ENCODE measurements at regions not wholly inside any gene's neighbourhood (a gene's known extent, or its start where the extent isn't known, plus 50 kb on each side); places are given as distances from the start of the nearest gene placed in this dataset.
A peak's percentile ranks its signal among the peaks of the same experiment; 100 is the strongest.

DNA sequence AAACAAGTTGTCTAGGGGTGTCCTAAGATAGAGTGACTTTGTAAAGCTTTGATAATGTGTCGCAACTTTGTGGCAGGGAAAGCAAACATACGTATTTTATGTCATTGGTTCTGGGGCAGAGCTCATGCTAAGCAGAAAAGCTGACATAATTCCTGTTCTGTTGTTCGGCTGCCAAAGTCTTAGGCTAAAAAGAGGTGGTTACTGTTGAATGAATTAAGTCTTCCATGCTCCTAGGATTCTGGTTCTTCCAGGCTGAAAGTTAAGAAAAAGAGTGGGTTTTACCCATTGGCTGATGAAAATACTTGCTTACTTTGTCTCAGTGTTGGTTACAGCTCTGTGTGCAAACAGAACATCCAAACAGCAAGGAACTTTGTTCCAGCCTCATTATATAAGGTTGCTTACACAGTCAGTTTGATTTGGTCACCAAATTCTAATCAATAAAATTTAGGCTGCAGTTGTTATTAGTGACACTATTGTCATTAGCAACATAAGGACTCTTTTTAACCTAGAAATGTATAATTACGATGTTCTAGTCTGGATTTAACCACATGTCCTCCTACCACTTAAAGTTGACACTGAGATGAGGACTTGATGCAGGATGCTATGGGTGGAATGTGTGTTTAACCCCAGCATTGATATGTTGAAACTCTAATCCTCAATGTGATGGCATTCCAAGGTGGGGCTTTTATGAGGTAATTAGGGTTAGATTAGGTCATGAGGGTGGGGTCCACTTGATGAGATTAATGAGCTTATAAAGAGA is 114.0 kb upstream of the GOT2 start (continued):
- TF ChIP-seq, protein P1, sequence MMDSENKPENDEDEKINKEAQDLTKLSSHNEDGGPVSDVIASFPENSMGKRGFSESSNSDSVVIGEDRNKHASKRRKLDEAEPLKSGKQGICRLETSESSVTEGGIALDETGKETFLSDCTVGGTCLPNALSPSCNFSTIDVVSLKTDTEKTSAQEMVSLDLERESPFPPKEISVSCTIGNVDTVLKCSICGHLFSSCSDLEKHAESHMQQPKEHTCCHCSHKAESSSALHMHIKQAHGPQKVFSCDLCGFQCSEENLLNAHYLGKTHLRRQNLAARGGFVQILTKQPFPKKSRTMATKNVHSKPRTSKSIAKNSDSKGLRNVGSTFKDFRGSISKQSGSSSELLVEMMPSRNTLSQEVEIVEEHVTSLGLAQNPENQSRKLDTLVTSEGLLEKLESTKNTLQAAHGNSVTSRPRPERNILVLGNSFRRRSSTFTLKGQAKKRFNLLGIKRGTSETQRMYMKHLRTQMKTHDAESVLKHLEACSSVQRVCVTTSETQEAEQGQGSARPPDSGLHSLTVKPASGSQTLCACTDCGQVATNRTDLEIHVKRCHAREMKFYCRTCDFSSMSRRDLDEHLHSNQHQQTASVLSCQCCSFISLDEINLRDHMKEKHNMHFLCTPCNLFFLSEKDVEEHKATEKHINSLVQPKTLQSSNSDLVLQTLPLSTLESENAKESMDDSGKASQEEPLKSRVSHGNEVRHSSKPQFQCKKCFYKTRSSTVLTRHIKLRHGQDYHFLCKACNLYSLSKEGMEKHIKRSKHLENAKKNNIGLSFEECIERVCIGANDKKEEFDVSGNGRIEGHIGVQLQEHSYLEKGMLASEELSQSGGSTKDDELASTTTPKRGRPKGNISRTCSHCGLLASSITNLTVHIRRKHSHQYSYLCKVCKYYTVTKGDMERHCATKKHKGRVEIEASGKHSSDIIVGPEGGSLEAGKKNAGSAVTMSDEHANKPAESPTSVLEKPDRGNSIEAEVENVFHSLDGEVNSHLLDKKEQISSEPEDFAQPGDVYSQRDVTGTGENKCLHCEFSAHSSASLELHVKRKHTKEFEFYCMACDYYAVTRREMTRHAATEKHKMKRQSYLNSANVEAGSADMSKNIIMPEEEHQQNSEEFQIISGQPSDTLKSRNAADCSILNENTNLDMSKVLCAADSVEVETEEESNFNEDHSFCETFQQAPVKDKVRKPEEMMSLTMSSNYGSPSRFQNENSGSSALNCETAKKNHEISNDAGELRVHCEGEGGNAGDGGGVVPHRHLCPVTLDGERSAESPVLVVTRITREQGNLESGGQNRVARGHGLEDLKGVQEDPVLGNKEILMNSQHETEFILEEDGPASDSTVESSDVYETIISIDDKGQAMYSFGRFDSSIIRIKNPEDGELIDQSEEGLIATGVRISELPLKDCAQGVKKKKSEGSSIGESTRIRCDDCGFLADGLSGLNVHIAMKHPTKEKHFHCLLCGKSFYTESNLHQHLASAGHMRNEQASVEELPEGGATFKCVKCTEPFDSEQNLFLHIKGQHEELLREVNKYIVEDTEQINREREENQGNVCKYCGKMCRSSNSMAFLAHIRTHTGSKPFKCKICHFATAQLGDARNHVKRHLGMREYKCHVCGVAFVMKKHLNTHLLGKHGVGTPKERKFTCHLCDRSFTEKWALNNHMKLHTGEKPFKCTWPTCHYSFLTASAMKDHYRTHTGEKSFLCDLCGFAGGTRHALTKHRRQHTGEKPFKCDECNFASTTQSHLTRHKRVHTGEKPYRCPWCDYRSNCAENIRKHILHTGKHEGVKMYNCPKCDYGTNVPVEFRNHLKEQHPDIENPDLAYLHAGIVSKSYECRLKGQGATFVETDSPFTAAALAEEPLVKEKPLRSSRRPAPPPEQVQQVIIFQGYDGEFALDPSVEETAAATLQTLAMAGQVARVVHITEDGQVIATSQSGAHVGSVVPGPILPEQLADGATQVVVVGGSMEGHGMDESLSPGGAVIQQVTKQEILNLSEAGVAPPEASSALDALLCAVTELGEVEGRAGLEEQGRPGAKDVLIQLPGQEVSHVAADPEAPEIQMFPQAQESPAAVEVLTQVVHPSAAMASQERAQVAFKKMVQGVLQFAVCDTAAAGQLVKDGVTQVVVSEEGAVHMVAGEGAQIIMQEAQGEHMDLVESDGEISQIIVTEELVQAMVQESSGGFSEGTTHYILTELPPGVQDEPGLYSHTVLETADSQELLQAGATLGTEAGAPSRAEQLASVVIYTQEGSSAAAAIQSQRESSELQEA (CRISPR knock-in tag; IDR thresholded peaks at IDR 0.05; ENCODE audit: not compliant biosample characterization): no peak
- TF ChIP-seq NFIC (IDR thresholded peaks at IDR 0.05; ENCODE audit: low read length) (no peak; the same call in 1 of the 2 replicates), KDM2A (CRISPR knock-in tag; IDR thresholded peaks at IDR 0.05; ENCODE audit: borderline replicate concordance, low read depth) (no peak), ZNF350 (CRISPR knock-in tag; IDR thresholded peaks at IDR 0.05; ENCODE audit: borderline replicate concordance, low read depth) (no peak), CHD4 (IDR thresholded peaks at IDR 0.05; ENCODE audit: borderline replicate concordance, low read length) (no peak), SMYD3 (CRISPR knock-in tag; IDR thresholded peaks at IDR 0.05) (peak; percentile 46; the same call in 1 of the 2 replicates), CBX1 (IDR thresholded peaks at IDR 0.05; ENCODE audit: low read depth) (no peak), ZNF850 (CRISPR knock-in tag; conservative IDR thresholded peaks at IDR 0.05) (no peak), POGZ (CRISPR knock-in tag; IDR thresholded peaks at IDR 0.05) (0 out of 2 replicates have a peak, but pooled peaks have one; percentile 18), TBL1XR1 (IDR thresholded peaks at IDR 0.05; ENCODE audit: borderline replicate concordance, low read length, partially characterized antibody) (no peak), ISX (CRISPR knock-in tag; conservative IDR thresholded peaks at IDR 0.05) (no peak), BORCS8-MEF2B (CRISPR knock-in tag; IDR thresholded peaks at IDR 0.05) (no peak), PHF8 (CRISPR knock-in tag; IDR thresholded peaks at IDR 0.05) (no peak), CENPX (CRISPR knock-in tag; IDR thresholded peaks at IDR 0.05) (no peak)
- TF ChIP-seq, protein P2, sequence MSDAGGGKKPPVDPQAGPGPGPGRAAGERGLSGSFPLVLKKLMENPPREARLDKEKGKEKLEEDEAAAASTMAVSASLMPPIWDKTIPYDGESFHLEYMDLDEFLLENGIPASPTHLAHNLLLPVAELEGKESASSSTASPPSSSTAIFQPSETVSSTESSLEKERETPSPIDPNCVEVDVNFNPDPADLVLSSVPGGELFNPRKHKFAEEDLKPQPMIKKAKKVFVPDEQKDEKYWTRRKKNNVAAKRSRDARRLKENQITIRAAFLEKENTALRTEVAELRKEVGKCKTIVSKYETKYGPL (CRISPR knock-in tag; IDR thresholded peaks at IDR 0.05): peak; percentile 63; the same call in 1 of the 2 replicates
- TF ChIP-seq, protein P3, sequence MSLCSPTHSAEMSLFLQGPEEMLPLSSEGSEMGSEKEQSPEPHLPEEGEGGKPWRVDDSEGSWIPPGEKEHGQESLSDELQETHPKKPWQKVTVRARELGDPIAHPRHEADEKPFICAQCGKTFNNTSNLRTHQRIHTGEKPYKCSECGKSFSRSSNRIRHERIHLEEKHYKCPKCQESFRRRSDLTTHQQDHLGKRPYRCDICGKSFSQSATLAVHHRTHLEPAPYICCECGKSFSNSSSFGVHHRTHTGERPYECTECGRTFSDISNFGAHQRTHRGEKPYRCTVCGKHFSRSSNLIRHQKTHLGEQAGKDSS (CRISPR knock-in tag; IDR thresholded peaks at IDR 0.05; ENCODE audit: borderline replicate concordance, low read depth): no peak
- TF ChIP-seq, protein P4, sequence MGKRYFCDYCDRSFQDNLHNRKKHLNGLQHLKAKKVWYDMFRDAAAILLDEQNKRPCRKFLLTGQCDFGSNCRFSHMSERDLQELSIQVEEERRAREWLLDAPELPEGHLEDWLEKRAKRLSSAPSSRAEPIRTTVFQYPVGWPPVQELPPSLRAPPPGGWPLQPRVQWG (CRISPR knock-in tag; IDR thresholded peaks at IDR 0.05; ENCODE audit: borderline replicate concordance, low read depth): no peak
- TF ChIP-seq, protein P5, sequence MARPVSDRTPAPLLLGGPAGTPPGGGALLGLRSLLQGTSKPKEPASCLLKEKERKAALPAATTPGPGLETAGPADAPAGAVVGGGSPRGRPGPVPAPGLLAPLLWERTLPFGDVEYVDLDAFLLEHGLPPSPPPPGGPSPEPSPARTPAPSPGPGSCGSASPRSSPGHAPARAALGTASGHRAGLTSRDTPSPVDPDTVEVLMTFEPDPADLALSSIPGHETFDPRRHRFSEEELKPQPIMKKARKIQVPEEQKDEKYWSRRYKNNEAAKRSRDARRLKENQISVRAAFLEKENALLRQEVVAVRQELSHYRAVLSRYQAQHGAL (CRISPR knock-in tag; IDR thresholded peaks at IDR 0.05; ENCODE audit: not compliant biosample characterization): no peak

All from HepG2 (cell line).